Stimulated activated naive CD4-positive, alpha-beta T cell (primary cell): ENCODE measurements at regions not wholly inside any gene's neighbourhood (a gene's known extent, or its start where the extent isn't known, plus 50 kb on each side); places are given as distances from the start of the nearest gene placed in this dataset.

ENCODE experiments used
- DNase-seq, 6 experiments: peaks; one replicate each; lab custom pipeline; 2025; lab: John Stamatoyannopoulos, UW

DNA sequence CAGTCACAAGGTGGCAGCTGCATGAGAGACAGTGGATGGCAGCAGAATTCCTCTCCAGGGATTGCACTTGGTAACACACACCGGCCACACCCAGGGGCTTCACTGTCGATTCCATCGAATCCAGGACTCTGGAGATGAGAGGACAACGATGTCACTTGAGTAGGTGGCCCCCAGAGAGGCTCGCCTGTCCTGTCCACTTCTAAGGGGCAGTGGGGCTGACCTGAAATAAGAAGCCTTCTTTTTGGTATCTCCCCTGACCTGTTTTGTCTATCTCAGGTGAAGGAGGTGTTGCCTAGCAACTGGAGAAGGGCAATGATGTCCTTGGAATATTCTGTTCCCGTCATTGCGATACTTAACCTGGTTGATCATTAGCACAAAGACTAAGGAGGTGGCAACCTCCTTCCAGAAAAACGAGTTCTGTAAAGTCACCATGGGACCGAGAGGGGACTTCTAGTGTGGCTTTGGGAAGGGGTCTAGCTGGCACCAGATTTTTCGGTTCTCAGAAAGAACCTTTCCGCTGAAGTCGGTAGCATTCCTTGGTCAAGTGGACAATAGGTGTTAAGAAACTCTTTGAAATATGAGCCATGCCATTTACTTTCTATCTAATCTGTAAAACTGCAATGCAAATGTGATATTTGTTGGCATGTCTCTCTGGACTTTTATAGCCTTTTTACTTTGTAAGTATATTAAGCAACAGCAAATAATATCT is 85.2 kb upstream of the TMPRSS2 start:
- DNase-seq: no peak

DNA sequence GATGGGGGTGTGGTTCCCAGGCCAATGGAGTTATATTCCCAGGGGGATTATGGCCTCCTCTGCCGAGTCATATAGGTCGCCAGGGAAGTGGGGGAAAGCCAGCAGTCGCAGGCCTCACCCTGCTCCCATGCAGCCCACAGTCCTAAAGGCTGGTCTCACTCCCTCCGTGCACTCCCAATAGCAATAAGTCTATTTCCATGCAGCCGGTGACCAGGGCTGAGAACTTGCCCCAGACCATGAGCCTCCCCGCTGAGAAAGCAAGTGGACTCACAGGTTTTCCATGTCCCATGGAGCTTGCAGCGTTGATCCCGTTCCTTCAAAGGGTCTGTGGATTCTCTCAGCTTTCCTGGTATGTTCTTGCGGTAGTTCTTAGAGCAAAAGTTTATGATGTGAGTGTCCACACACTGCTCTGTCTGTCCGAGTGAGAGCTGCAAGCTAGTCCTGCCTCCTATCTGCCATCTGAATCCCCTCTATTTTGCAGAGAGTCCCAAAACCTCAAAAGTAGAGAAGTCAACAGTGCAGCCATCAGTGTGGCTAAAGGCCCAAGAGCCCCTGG is 81.7 kb upstream of the TMPRSS2 start:
- DNase-seq: no peak

DNA sequence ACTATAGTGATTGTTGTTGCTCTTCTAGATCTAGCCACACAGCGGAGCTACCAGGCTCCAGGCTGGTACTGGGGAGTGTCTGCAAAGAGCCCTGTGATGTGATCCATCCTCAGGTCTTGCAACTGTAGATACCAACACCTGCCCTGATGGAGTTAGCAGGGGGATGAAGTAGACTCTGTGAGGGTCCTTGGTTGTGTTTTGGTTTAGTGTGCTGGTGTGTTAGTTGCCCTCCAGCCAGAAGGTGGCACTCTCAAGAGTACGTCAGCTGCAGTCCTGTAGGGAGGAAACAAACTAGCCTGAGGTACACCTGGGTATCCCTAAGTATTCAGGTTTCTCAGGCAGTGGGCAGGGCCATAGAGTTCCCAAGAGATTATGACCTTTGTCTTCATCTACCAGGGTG is 81.2 kb upstream of the TMPRSS2 start:
- no peak for DNase-seq

DNA sequence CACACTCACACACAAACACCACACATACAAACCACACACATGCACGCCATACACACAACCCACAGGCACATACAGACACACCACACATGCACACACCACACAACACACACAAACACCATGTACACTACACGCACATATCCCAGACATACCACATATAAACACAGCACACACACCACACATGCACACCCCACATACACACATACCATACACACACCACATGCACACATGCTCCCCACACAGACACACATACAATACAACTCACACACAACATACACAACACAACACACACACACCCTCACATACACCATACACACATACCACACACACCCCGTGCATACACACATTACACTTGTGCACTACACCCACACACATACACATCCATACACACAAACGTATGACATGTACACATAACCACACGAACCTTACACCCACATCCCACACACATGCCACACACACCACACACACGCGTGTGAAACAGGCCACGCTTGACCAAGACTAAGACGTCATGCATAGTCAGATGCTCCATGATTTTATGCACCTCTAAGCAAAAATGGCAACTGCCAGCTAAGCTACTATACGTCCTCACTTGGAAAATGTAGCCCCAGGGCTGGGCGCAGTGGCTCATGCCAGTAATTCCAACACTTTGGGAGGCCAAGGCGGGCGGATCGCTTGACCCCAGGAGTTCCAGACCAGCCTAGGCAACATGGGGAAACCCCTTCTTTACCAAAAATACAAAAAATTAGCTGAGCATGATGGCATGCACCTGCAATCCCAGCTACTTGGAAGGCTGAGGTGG is 77.4 kb upstream of the TMPRSS2 start:
- no peak for DNase-seq

DNA sequence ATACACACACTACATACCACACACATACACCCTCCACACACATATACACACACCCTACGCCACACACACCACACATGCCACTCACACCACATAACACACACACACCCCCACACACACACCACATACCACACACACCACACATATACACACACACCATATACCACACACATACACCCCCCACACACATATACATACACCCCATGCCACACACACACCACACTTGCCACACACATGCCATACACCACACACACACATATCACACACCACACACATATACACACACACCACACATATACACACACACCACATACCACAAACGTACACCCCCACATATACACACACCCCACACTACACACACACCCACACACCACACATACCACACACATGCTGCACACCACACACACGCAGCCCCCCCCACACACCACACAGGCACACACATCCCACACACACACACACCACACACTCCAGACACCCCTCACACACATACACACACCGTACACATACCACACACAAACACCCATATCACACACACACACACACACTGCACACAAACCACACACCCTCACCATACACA is 76.7 kb upstream of the TMPRSS2 start:
- DNase-seq: no peak

DNA sequence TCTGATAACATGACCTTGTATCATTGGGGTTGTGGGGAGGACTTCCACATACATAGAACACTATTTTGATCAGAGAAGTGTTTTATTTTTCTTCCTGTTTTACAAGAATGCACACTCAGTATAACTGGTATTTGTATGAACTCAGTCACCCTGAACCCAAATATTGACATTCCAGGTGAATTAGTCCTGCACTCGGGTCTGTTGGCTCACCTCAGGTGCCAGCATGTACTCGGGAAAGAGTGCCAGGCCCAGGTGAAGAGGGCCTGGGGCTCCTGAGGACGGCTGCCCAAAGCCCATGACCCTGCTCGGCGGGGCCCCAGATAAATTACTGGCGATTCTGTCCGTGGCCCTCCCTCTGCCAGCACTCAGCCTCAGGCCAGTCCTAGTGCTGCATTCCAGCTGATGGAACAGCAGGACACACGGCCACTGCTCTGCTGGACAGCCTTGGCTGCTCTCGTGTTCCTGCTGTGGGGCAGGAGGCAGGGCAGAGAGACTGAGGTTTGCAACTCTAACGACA is 75.4 kb upstream of the TMPRSS2 start:
- no peak for DNase-seq

DNA sequence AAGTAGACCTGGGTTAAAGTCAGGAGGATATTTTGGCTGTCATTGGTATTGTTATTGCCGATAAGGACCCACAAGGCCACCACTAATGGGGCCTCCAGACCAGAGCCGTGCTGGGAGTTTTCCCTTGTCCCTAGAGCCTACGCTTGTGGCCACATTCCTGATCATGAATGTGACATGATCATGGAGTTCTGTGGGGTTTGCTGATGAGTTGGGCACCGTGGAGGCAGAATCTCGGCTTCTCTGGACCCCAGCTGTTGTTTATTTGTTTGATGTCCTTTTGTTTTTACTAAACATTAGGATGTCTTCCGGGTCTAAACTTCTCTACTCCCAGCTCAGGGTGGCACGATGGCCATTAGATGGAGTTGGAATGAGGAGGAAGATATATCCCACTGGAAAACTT is 74.9 kb upstream of the TMPRSS2 start:
- no peak for DNase-seq

DNA sequence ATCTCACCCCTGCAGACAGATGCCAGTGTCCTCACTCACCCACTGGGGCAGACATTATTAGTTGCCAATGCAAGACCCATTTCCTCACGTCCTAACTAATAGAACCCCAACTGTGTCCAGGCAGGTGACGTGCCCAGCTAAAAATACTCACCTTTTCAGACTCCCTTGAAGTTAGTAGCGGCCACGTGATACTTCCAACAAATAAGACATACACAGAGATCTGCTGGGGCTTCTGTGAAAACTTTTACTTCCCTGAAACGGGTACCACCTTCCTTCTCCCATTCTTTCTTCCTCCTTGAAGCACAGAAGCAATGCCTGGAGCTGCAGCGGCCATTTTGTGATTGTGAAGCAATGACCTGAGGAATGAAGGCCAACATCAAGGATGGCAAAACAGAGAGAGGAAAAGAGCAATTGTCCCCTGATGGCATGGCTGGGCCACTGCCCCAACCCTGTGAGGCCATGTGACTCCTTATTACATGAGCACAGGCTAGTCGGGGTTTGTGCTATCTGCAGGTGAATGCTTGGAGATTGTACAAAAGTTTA is 74.4 kb upstream of the TMPRSS2 start:
- no peak for DNase-seq

DNA sequence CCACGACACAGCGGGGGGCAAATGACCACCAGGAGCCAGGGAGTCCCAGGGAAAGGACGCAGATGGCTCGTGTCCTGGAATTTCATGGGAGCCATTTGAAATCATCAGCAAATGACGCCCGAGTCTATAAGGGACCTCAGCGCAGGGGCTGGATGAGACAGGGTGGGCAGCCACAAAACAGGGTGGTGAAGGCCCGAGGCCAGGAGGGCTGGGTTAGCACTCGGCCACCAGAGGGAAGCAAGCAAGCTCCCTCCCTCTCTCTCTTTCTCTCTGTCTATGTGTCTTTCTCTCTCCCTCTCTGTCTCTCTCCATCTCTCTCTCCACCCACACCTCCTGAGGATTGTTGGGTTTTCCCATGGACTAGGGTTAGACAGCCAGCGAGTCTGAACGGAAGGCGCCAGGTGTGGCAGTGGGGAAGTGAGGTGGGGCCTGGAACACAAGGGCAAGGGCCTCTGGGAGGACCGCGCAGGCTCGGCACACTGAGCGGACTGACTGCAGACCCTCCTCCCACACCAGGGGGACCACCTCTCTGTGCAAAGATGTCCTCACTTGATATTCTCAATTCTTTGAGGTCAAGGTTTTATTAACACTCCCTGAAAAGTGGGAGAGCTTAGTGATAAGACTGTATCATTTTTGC is 73.8 kb upstream of the TMPRSS2 start:
- no peak for DNase-seq

DNA sequence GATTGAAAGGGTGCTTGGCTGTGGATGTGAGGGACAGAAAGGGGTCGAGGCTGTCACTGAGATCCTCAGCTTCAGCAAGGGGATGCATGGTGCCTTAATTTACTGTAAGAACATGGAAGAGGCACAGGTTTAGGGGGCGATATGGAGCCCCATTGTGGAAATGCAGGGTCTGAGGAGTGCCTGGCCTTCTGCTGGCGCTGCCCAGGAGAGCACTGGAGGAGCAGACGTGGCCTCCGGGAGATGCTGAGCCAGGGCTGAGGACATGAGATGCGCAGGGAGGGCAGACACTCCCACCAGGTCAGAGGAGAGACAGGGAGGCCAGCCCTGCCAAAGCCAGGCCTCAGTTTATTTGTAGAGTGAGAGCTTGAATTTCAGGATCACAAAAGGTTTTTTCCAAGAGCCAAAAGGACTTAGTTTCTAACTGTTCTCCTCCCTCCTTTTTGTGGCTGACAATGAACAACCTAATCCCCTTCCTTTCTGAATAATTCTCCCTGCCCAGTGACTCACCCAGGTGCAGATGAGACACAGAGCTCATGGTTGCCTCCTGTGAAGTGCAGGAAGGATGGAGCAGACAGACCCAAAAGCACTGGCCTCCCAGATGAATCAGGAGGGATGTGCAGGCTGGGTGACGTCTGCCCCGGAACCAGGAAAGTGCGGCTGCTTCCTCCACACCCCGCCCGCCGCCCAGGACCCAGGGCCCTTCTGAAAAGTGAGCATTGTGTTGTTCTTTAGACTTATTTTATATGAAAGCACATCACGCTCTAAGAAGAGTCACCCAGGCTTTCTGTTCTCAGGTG is 73.0 kb upstream of the TMPRSS2 start:
- no peak for DNase-seq

DNA sequence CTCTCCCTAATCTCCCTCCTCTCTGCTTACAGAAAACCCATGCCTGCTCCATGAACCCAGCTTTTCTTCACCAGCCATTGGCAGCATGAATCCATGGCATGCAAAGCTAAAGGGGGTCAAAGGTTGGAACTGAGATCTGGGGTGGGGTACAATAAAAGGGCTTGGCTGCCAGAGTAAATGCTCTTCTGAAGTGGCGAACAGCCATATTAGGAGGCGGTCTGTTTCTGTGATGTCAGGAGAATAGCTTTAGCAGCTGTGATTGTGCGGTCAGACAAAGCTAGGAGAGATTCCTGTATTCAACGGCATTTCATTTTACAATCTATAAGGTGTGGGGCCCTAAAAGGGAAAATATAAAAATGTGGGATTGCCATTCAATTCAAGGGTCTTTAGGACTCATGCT is 71.7 kb upstream of the TMPRSS2 start:
- no peak for DNase-seq

DNA sequence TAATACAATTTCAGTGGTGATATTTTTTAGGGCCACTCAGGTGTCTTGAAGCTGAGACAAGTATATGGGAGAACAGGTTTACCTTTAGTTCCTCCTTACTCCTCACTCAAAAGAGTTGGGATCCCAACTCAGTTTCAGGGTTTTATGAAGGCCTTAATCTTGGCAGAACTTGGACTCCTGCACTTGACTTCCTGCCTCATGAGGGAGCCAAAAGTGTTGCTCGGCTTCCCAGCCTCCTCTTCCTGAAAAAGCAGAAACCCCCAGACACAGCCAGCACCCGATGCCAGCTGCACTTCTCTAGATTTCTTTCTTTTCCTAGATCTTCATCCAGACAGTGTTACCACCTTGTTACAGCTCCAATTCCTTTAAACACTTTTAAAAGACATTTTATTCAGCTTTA is 70.8 kb upstream of the TMPRSS2 start:
- DNase-seq: no peak

DNA sequence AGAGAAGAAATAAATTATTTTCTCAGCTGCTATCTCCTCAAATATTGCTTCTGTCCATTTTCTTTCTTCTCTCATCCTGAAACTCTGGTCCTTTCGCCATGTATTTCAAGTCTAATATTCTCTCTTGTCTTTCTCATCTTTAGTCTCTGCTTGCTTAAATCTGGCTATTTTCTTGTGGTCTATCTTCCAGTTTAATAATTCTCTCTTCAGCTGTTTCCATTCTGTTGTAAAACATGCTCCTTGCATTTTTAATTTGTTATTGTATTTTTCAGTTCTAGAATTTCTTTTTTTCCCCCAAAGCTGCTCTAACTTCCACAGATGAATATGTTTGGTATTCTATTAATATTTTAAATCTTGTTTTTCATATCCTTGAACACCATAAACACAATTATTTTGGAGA is 70.1 kb upstream of the TMPRSS2 start:
- DNase-seq: no peak

DNA sequence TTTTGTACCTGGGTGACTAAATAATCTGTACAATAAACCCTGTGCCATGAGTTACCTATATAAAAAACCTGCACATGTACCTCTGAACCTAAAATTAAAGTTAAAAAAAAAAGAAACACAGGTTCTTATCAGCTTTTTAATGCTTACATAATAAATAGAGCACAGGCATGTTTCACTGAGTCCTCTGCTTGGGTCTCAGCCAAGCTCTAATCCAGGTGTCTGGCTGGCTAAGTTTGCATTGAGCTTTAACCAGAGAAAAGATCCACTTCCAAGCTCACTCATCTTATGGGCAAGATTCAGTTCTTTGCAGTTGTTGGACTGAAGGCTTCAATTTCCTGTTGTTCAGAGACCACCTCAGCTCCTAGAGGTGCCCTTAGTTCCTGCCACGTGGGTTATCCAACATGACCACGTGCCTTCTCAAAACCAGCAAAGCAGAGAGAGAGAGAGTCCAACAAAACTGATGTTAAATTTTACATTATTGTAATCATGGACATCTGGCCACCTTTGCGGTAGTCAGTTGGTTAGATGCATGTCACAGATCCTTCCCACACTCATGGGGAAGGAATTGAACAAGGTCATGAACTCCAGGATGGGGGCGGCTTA is 68.2 kb upstream of the TMPRSS2 start:
- DNase-seq: no peak

DNA sequence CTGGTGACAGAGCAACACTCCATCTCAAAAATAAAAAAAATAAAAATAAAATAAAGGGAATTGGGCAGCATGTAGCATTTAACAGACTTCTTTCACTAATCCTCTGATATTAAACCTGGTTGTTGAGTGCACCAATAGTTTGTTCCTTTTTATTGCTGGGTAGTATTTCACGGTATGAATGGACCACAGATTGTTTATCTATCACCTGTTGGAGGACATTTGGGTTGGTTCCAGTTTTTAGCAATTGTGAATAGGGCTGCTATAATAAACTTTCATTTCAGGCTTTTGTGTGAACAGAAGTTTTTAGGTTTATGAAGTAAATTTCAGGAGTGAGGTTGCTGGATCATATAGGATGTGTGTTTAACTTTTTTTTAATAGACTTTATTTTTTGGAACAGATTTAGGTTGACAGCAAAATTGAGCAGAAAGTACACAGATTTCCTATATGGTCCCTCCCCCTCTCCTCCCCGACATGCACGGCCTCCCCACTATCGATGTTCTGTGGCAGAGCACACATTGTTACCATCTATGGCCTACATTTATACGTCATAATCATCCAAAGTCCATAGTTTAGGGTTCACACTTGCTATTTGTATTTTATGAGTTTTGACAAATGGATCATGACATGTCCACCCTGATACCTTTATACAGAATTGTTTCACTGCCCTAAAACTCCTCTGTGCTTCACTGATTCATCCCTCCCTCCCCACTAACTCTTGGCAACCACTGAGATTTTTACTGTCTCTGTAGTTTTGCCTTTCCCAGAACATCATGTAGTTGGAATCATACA is 66.1 kb upstream of the TMPRSS2 start:
- DNase-seq: no peak

DNA sequence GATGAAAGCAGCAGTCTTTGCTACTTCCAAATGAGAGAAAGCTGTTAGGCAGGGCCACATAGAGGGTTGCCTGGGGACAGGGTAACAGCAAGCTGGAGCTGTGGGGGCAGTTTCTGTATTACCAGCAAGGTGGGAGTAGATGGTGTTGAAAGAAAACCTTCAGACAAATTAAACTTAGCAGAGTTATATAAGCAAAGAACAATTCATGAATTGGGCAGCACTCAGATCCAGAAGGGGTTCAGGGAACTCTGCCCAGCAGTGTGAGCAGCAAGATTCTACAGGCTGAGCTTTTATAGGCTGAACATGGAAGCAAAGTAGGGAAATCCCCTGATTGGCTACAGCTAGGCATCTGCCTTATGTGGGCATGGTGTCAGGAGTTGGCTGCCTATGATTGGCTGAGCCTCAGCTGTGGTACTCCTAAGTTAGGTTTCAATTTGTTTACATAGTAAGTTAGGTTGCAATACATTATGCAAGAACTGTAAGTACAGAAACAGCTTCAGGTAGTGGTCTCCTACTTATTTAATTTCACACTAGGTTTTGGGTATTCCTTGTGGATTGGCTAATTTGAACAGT is 64.1 kb upstream of the TMPRSS2 start:
- no peak for DNase-seq

DNA sequence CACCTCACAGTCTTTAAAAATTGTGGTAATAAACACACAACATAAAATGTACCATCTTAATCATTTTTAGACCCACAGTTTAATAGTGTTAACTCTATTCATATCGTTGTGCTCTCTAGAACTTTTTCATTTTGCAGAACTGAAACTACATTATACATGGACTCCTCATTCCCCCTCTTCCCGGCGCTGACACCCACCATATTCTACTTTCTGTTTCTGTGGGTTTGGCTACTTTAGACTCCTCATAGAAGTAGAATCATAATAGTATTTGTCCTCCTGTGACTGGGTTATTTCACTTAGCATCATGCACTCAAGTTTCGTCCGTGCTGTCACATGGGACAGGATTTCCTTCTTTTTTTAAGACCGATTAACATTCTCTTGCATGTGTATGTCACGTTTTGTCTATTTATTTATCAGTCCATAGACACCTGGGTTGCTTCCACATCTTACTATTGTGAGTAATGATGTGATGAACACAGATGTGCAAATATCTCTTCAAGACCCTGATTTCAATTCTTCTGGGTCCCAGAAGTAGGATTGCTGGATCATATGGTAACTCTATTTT is 62.9 kb upstream of the TMPRSS2 start:
- no peak for DNase-seq

DNA sequence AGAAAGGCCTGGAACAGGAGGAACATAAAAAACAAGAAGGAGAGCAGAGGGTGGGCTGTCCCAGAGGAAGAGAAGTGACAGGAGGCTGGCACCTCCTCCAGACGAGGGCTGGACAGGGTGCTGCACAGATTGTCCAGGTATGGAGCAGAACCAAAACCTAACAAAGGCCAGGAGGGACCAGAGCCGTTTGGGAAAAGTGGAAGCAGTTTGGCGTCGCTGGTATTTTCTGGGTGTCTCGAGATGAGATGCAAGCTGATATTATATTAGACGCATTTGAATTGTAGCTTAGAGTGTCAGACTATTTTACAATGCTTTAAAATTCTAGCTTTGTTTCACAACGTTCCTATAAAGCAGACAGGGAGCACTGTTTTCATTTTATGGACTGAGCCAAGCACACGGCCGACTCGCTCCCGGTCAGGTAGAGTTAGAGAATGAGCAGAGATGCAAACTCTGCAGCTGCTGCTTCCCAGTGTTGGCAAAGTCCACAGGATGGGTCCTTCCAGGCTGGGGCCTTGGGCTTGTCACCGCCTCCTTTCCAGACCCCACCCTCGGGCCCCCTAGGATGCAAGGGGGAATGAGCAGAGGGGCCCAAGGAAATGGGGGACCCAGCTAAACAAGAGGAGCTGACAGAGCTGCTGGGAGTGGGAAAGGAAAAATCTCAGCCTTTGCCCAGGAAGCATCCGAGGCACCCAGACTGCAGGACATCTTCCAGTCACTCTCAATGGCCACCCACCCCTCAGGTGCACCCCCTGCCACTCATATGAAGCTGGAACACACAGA is 60.8 kb upstream of the TMPRSS2 start:
- no peak for DNase-seq
